K562 (cell line): ENCODE measurements at regions not wholly inside any gene's neighbourhood (a gene's known extent, or its start where the extent isn't known, plus 50 kb on each side); places are given as distances from the start of the nearest gene placed in this dataset.

ENCODE experiments used
- ATAC-seq: fragments of 200-7000 bp; cut with Tn5 transposase; 3 replicates; pipeline ENCODE4 v1.9.1; 2020; ENCODE audit warnings: moderate library complexity
- BruUV-seq: library from RNA; stranded (reverse); fragments of 400-500 nt; replicated peaks from 2 replicates; lab custom pipeline; 2021; lab: Mats Ljungman, UMichigan
- CTCF ChIA-PET: fragments of 300-600 bp; formaldehyde crosslinking; extraction: SDS; loops from one replicate; lab custom pipeline; 2021; ENCODE audit warnings: low intra/inter-chr PET ratio; lab: Yijun Ruan, JAX
- POLR2A ChIA-PET: fragments of 300-600, 350-650 bp; sonication (Branson Sonifier 250); formaldehyde crosslinking; extraction: SDS; loops from one replicate; lab custom pipeline; 2021; ENCODE audit warnings: antibody characterized with exemption, inconsistent platforms; lab: Yijun Ruan, JAX
- DNase-seq, 4 experiments: peaks; one replicate each; pipeline versions ENCODE4 v3.0.0 to v3.0.0-alpha.2; 2011 to 2018; ENCODE audit warnings: low spot score in 3 of 4, mixed read lengths in 3 of 4; ENCODE audit errors: extremely low read depth in 1 of 4
- FAIRE-seq: peaks from 2 replicates; lab custom pipeline; 2011; peaks lifted over from hg19 to GRCh38; lab: Jason Lieb, UNC
- H2AFZ ChIP-seq: 2 replicates; pipeline ENCODE4 v1.6.0; 2011; ENCODE audit warnings: low read depth, low read length, control low read depth, inconsistent platforms
- H3K27ac ChIP-seq: fragments of 200-600 bp; 3 replicates; pipeline ENCODE4 v1.8.0; 2011; ENCODE audit warnings: low read depth, mild to moderate bottlenecking, control low read depth, inconsistent platforms, low read length, moderate library complexity, mixed read lengths; ENCODE audit errors: extremely low read depth
- H3K27me3 ChIP-seq, 2 experiments: fragments of 300-600 bp in 1 of 2; 2 replicates in 1 of 2; 3 replicates in 1 of 2; pipeline versions ENCODE4 v1.6.0 to v1.8.0; 2011; ENCODE audit warnings: inconsistent platforms in 2 of 2, low read length in 2 of 2, mild to moderate bottlenecking in 1 of 2, mixed read lengths in 1 of 2, moderate library complexity in 1 of 2; ENCODE audit not compliant: control insufficient read depth in 2 of 2, insufficient read depth in 2 of 2
- H3K36me3 ChIP-seq: fragments of 300-600 bp; 3 replicates; pipeline ENCODE4 v1.8.0; 2011; ENCODE audit warnings: mild to moderate bottlenecking, low read length, inconsistent platforms; ENCODE audit not compliant: control insufficient read depth, insufficient read depth
- H3K4me1 ChIP-seq, 2 experiments: fragments of 200-600 bp in 1 of 2; replicated peaks in 1 of 2; 2 replicates in 1 of 2; 3 replicates in 1 of 2; pipeline versions ENCODE4 v1.5.1 to v1.8.0; 2011; ENCODE audit warnings: inconsistent platforms in 2 of 2, low read length in 2 of 2, mild to moderate bottlenecking in 1 of 2, mixed read lengths in 1 of 2, moderate library complexity in 1 of 2; ENCODE audit not compliant: control insufficient read depth in 2 of 2, insufficient read depth in 2 of 2
- H3K4me2 ChIP-seq: 2 replicates; pipeline ENCODE4 v1.6.1; 2011; ENCODE audit warnings: low read length, control low read depth, inconsistent platforms, mixed read lengths; ENCODE audit not compliant: insufficient read depth
- H3K4me3 ChIP-seq: fragments of 200-600 bp; sonication (generic), shearing (Covaris generic); 2 replicates; pipeline ENCODE4 v1.5.1; 2016; ENCODE audit warnings: control low read depth, inconsistent platforms
- H3K79me2 ChIP-seq: fragments of 200-600 bp; 3 replicates; pipeline ENCODE4 v1.8.0; 2011; ENCODE audit warnings: low read length, inconsistent platforms; ENCODE audit not compliant: control insufficient read depth, insufficient read depth
- H3K9ac ChIP-seq, 2 experiments: 2 replicates each; pipeline versions ENCODE4 v1.6.0 to v1.6.1; 2011; ENCODE audit warnings: low read depth in 2 of 2, low read length in 2 of 2, control low read depth in 1 of 2, inconsistent platforms in 1 of 2, mild to moderate bottlenecking in 1 of 2, mixed read lengths in 1 of 2; ENCODE audit not compliant: insufficient read depth in 1 of 2
- H3K9me1 ChIP-seq: one replicate; pipeline ENCODE4 v1.6.0; 2011; ENCODE audit warnings: inconsistent platforms, mild to moderate bottlenecking, low read length, moderate library complexity; ENCODE audit not compliant: control insufficient read depth, insufficient read depth
- H3K9me3 ChIP-seq: replicated peaks from 2 replicates; pipeline ENCODE4 v1.5.1; 2011; ENCODE audit warnings: low read depth, low read length, inconsistent platforms; ENCODE audit not compliant: control insufficient read depth, insufficient read depth
- H4K20me1 ChIP-seq: replicated peaks from 2 replicates; pipeline ENCODE4 v1.6.1; 2011; ENCODE audit warnings: low read length, inconsistent platforms, mixed read lengths; ENCODE audit not compliant: control insufficient read depth, insufficient read depth
- DDX20 ChIP-seq: fragments of 450-650 bp; IDR thresholded peaks from 2 replicates; pipeline ENCODE4 v1.6.1; 2016; ENCODE audit warnings: missing genetic modification characterization, low read depth, mild to moderate bottlenecking, missing compliant biosample characterization, moderate library complexity
- FOXA1 ChIP-seq: fragments of 450-650 bp; IDR thresholded peaks from 2 replicates; pipeline ENCODE4 v1.6.1; 2016; ENCODE audit warnings: mild to moderate bottlenecking, borderline replicate concordance
- NCOA6 ChIP-seq: fragments of 450-650 bp; IDR thresholded peaks from 2 replicates; pipeline ENCODE4 v1.6.1; 2017; ENCODE audit warnings: mild to moderate bottlenecking
- NR1H2 ChIP-seq: sonication (generic); formaldehyde crosslinking; IDR thresholded peaks from 2 replicates; pipeline ENCODE4 v1.4.0; 2020; ENCODE audit warnings: mild to moderate bottlenecking, missing genetic modification reagents
- SAP30 ChIP-seq: fragments of 200-600 bp; sonication (generic); IDR thresholded peaks from 2 replicates; pipeline ENCODE4 v1.6.1; 2012; ENCODE audit warnings: borderline replicate concordance, low read depth, mild to moderate bottlenecking, moderate library complexity, low read length, control low read depth, inconsistent platforms; ENCODE audit not compliant: insufficient read depth, poor library complexity, severe bottlenecking
- SREBF2 ChIP-seq: sonication (generic); formaldehyde crosslinking; IDR thresholded peaks from 2 replicates; pipeline ENCODE4 v1.4.0; 2020; ENCODE audit warnings: mild to moderate bottlenecking, missing genetic modification reagents
- ZKSCAN1 ChIP-seq: fragments of 150-350 bp; IDR thresholded peaks from 2 replicates; pipeline ENCODE4 v1.6.1; 2016; ENCODE audit warnings: low read depth, low read length
- ZNF583 ChIP-seq: fragments of 250-450 bp; sonication (Bioruptor Pico); IDR thresholded peaks from 2 replicates; pipeline ENCODE4 v1.4.0; 2020
- ZNF76 ChIP-seq: fragments of 250-450 bp; sonication (Bioruptor Pico); IDR thresholded peaks from 2 replicates; pipeline ENCODE4 v1.4.0; 2020; ENCODE audit warnings: mild to moderate bottlenecking, moderate library complexity, borderline replicate concordance
- WGBS: fragments of 100-300 bp; shearing (Covaris generic); methylation state at CpG from one replicate; pipeline ENCODE4 v1.1.6; 2016; ENCODE audit warnings: low coverage, mixed read lengths; ENCODE audit not compliant: insufficient coverage; ENCODE audit errors: missing lambda C conversion rate; 5-methylcytosine and 5-hydroxymethylcytosine counted together
- in situ Hi-C: fragments of 300-500 bp; cut with MboI; formaldehyde crosslinking; loops from 4 replicates; pipeline ENCODE4 v1.15.0; 2018; ENCODE audit warnings: inconsistent platforms, mixed read lengths
- intact Hi-C: fragments of 100-400 bp; cut with micrococcal nuclease; formaldehyde crosslinking; loops from 2 replicates; pipeline ENCODE4 v1.14.2; 2022

GRCh38 chr3:18092726-18093125 is 332.4 kb downstream of the SATB1 start:
- no peak overlapping the region for H2AFZ ChIP-seq
- ChIA-PET CTCF (no interaction called here), POLR2A (no interaction called here)
- H3K9me1 ChIP-seq, result no peaks in the 10 kb centered on the region
- no peak overlapping the region for H3K4me2 ChIP-seq
- H3K27ac ChIP-seq, result no peak overlapping the region
- no peaks in the 10 kb centered on the region for H3K27me3 ChIP-seq
- BruUV-seq, result no TSS peak
- ATAC-seq, result no peak
- no peak for FAIRE-seq
- TF ChIP-seq SAP30 (no peak), ZNF76 (CRISPR knock-in tag) (no peak), FOXA1 (no peak), ZKSCAN1 (no peak), ZNF583 (no peak), NR1H2 (no peak), DDX20 (tag) (no peak), NCOA6 (no peak), SREBF2 (CRISPR knock-in tag) (no peak)
- H3K9me3 ChIP-seq, result no peaks in the 10 kb centered on the region
- no peak overlapping the region for H3K4me3 ChIP-seq
- intact Hi-C loops (no loop called here), in situ Hi-C loops (no loop called here)
- no peaks in the 10 kb centered on the region for H4K20me1 ChIP-seq
- no peaks in the 10 kb centered on the region for H3K79me2 ChIP-seq
- no peaks in the 10 kb centered on the region for H3K36me3 ChIP-seq
- DNase-seq, result no peak
- under 1% methylated on average over 5 of the region's 5 CpGs for WGBS
- H3K9ac ChIP-seq, result no peak overlapping the region
- H3K4me1 ChIP-seq, result no peaks in the 10 kb centered on the region
